Effector memory CD4-positive, alpha-beta T cell (primary cell): ENCODE measurements at regions not wholly inside any gene's neighbourhood (a gene's known extent, or its start where the extent isn't known, plus 50 kb on each side); places are given as distances from the start of the nearest gene placed in this dataset.

ENCODE experiments used
- DNase-seq, 3 donors: peaks; one replicate each; pipeline ENCODE4 v3.0.0-alpha.2; 2020
- H3K27ac ChIP-seq: 2 replicates; pipeline ENCODE4 v1.7.0; 2013; ENCODE audit warnings: mild to moderate bottlenecking, low read length, moderate library complexity; ENCODE audit not compliant: insufficient read depth, poor library complexity, severe bottlenecking
- H3K27me3 ChIP-seq: replicated peaks from 2 replicates; pipeline ENCODE4 v1.7.0; 2013; ENCODE audit warnings: mild to moderate bottlenecking, low read length; ENCODE audit not compliant: insufficient read depth, control insufficient read depth, poor library complexity, severe bottlenecking
- H3K36me3 ChIP-seq: 2 replicates; pipeline ENCODE4 v1.7.0; 2013; ENCODE audit warnings: mild to moderate bottlenecking, low read length, moderate library complexity; ENCODE audit not compliant: control insufficient read depth, insufficient read depth
- H3K4me1 ChIP-seq: 2 replicates; pipeline ENCODE4 v1.7.0; 2013; ENCODE audit warnings: low read length, mild to moderate bottlenecking; ENCODE audit not compliant: control insufficient read depth, insufficient read depth, poor library complexity, severe bottlenecking
- H3K4me3 ChIP-seq: 2 replicates; pipeline ENCODE4 v1.7.0; 2013; ENCODE audit warnings: low read length, low read depth, mild to moderate bottlenecking; ENCODE audit not compliant: insufficient read depth, poor library complexity, severe bottlenecking
- H3K9me3 ChIP-seq: 2 replicates; pipeline ENCODE4 v1.7.0; 2013; ENCODE audit warnings: mild to moderate bottlenecking, low read length, moderate library complexity; ENCODE audit not compliant: control insufficient read depth

DNA sequence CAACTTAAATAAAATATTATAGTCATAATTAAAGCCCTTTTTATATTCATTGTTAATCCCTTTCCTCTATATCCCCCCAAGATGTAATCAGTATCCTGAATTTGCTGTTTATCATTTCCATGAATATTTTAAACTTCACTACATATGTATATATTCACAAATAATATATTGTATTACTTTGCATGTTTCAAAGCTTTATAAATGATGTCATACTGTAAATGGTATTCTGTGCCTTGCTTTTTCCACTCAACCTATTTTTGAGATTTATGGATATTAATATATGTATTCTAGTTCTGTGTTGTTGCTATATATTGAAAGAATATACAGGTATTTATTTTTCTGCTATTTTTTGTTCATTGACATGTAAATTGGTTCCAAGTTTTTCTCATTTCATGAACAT is 173.1 kb downstream of the CCDC71L start:
- Histone ChIP-seq H3K4me3 (no peak overlapping the region), H3K27ac (no peak overlapping the region), H3K36me3 (no peaks in the 10 kb centered on the region), H3K27me3 (no peaks in the 10 kb centered on the region), H3K4me1 (no peaks in the 10 kb centered on the region), H3K9me3 (no peaks in the 10 kb centered on the region)
- DNase-seq = no peak

DNA sequence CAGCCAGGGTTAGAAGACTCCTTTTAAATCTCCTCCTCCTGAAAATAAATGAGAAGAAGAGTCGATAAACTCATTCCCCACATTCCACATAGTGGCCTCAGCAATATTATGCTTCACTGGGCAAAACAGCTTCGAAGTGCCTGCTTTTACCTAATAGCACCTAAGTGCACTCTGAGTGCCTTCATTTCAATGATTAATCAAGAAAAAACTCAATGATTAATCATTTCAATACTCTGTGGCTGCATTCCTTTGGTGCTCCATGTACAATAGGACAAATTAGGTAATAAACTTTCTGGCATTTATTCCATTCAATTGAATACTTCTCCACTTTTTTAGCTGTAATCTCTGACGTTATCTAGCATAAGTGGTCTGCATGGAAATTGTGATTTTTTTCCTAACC is 174.6 kb downstream of the CCDC71L start:
- no peaks in the 10 kb centered on the region for H3K9me3 ChIP-seq
- H3K36me3 ChIP-seq = no peaks in the 10 kb centered on the region
- no peak for DNase-seq
- H3K4me1 ChIP-seq = no peaks in the 10 kb centered on the region
- H3K27ac ChIP-seq = no peak overlapping the region
- H3K27me3 ChIP-seq = no peaks in the 10 kb centered on the region
- H3K4me3 ChIP-seq = no peak overlapping the region

DNA sequence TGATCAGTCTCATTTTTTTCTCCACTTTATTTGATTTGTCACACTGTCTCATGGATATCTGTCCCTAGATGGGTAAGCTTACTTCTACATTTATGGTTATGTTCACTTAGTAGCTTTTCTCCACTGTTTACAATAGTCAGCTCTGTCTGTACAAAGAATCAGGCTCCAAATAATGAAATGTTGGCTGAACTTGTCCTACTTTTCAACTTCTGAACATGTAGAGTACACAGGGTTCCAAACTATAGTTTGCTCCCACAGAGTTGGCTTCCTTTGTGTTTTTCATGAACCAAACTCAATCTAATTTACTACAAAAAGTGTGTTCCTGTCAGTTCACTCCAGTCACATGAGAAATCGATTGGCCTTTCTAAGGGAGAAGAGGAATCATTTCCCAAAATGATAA is 175.0 kb downstream of the CCDC71L start:
- no peaks in the 10 kb centered on the region for H3K9me3 ChIP-seq
- no peak overlapping the region for H3K4me3 ChIP-seq
- DNase-seq = no peak
- no peaks in the 10 kb centered on the region for H3K36me3 ChIP-seq
- H3K27me3 ChIP-seq = no peaks in the 10 kb centered on the region
- H3K4me1 ChIP-seq = no peaks in the 10 kb centered on the region
- no peak overlapping the region for H3K27ac ChIP-seq

DNA sequence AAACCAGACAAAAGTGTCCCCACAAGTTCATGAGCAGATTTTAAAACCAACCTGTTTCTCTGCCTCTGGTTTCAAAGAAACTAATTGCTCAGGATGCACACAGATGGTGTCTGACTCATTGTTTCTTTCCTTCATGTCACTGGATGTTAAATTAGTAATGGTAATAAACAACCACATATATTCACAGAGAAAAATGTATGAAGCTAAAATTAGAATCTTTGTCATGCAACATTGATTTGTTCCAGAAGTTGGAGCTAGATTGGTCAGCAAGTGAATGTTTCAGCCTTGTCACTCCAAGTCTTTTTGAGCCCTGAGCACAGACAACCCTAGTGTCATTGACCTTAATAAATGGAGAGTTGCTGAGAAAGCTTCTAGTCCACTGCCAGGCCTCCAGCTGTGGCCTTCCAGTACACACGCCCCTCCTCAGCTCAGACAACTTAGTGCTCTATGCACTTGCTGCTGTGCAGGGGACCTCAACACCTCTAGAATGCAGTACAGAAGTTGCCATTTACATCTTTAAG is 175.9 kb downstream of the CCDC71L start:
- Histone ChIP-seq H3K27ac (no peak overlapping the region), H3K9me3 (no peaks in the 10 kb centered on the region), H3K4me1 (no peaks in the 10 kb centered on the region), H3K36me3 (no peaks in the 10 kb centered on the region), H3K27me3 (no peaks in the 10 kb centered on the region), H3K4me3 (no peak overlapping the region)
- no peak for DNase-seq

DNA sequence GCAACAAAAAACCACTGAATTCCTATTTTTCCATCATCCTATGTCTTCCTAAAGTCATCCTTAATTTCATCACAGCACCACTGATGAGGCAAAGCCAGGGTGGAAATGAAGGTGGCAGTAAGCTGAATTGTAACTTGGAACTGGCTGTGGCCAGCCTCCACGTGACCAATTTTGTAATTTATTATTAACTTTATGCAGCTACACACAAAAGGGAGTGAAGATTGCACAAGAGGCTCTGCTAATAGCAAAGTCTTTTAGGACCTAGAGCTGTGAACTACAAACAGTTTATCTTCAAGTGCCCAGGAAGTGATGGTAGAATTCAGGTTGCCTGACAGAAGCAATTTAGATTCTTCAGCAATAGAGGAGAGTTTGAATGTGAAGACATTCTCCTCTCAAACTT is 176.4 kb downstream of the CCDC71L start:
- H3K36me3 ChIP-seq = no peaks in the 10 kb centered on the region
- no peak for DNase-seq
- H3K9me3 ChIP-seq = no peaks in the 10 kb centered on the region
- H3K4me3 ChIP-seq = no peak overlapping the region
- H3K27ac ChIP-seq = no peak overlapping the region
- no peaks in the 10 kb centered on the region for H3K4me1 ChIP-seq
- H3K27me3 ChIP-seq = no peaks in the 10 kb centered on the region

DNA sequence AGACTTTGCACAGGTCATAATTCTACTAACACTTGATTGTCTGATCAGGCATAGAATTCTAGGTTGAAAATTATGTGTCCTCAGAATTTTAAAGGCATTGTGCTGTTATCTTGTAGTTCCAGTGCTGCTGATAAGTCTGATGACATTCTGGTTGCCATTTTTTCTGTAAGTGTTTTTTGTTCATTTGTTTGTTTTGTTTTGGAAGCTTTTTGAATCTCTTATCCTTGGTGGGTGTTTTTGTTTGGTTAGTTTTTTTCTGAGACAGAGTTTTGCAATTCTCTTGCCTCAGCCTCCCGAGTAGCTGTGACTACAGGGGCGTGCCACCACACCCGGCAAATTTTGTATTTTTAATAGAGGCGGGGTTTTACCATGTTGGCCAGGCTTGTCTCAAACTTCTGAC is 178.9 kb downstream of the CCDC71L start:
- Histone ChIP-seq H3K27ac (no peak overlapping the region), H3K4me3 (no peak overlapping the region), H3K27me3 (no peaks in the 10 kb centered on the region), H3K9me3 (no peaks in the 10 kb centered on the region), H3K36me3 (no peaks in the 10 kb centered on the region), H3K4me1 (no peaks in the 10 kb centered on the region)
- no peak for DNase-seq

DNA sequence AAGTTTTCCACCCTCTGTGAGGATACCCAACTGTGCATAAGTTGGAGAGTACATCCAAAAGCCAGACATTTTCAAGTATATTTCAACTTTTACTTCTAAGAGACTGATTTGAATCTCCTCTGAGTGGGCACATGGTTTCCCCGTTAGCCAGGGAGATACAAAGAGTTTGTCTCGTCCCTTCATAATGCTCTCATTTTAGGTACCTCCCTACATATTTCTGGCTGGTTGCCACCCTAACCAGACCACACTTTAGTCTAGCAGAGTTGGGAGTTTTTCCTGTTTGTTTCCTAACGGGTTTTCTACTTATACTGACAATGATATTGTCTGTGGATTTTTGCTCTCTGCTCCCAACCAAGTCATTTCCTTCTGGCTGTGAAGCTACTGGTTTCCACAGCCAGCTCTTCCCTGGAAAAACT is 180.3 kb downstream of the CCDC71L start:
- Histone ChIP-seq H3K27ac (no peak overlapping the region), H3K36me3 (no peaks in the 10 kb centered on the region), H3K4me3 (no peak overlapping the region), H3K27me3 (no peaks in the 10 kb centered on the region), H3K9me3 (no peaks in the 10 kb centered on the region), H3K4me1 (no peaks in the 10 kb centered on the region)
- no peak for DNase-seq

DNA sequence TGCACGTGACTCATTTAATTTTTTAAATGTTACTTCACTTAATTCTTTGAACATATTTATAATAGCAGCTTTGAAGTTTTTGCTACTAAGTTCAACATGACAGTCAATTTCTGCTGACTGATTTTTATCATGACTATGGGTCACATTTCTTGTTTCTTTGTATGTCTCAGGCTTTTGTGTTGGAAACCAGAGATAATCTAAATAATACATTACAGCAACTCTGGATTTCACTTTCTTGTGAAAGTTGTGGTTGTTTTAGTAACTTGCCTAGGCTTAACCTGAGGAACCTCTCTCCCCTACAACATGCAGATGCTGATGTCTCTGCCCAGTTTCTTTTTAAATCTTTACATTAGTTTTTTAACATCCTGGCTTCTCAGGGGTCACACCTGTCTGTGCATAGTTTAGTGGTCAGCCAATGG is 180.8 kb downstream of the CCDC71L start:
- Histone ChIP-seq H3K4me1 (no peaks in the 10 kb centered on the region), H3K9me3 (no peaks in the 10 kb centered on the region), H3K4me3 (no peak overlapping the region), H3K27ac (no peak overlapping the region), H3K36me3 (no peaks in the 10 kb centered on the region), H3K27me3 (no peaks in the 10 kb centered on the region)
- DNase-seq = no peak

DNA sequence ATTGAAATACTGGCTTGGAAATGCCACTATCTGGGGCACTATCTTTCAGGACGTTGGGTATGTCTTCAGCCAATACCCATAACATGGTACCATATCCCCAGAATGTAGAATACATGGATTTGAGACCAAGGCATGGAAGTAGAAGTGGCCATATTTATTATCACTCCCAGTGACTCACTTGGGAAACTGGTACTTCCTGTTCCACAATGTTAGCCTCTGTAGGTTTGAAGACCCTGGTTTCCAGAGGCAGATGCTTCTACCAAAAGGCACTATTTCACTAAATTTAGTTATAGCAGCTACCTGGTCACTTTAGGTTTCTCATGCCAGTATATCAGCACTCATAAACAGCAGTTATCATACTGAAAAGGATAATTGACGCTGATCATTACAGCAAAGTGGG is 184.2 kb downstream of the CCDC71L start:
- H3K4me1 ChIP-seq = no peaks in the 10 kb centered on the region
- no peak overlapping the region for H3K4me3 ChIP-seq
- no peaks in the 10 kb centered on the region for H3K36me3 ChIP-seq
- no peaks in the 10 kb centered on the region for H3K9me3 ChIP-seq
- no peaks in the 10 kb centered on the region for H3K27me3 ChIP-seq
- H3K27ac ChIP-seq = no peak overlapping the region
- DNase-seq = no peak

DNA sequence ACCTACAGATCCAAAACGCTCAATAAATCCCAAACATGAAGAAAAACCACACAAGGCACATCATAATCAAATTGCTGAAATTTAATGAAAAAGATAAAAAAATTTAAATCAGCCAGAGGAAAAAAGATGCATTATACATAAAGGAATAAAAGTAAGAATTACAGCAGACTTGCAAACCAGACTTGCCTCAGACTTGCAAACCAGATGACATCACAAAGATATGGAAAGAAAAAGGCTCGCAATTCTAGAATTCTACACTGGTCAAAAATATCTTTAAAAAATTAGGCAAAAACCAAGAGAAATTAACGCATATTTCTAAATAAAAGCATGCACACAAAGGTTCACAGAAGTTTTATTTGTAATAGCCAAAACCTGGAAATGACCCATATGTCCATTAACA is 188.0 kb upstream of the NAMPT start:
- no peak overlapping the region for H3K27ac ChIP-seq
- H3K36me3 ChIP-seq = no peaks in the 10 kb centered on the region
- H3K27me3 ChIP-seq = no peaks in the 10 kb centered on the region
- DNase-seq = no peak
- no peak overlapping the region for H3K4me3 ChIP-seq
- H3K9me3 ChIP-seq = no peaks in the 10 kb centered on the region
- H3K4me1 ChIP-seq = no peaks in the 10 kb centered on the region
